ENCODE measurements at regions not wholly inside any gene's neighbourhood (a gene's known extent, or its start where the extent isn't known, plus 50 kb on each side); places are given as distances from the start of the nearest gene placed in this dataset.

- TF ChIP-seq CTCF (IDR thresholded peaks at IDR 0.05; ENCODE audit: borderline replicate concordance, extremely low read depth, insufficient read depth): no peak
- Histone ChIP-seq H3K27me3 (ENCODE audit: control insufficient read depth, insufficient read depth, low read length) (no peaks in the 10 kb centered on the region), H3K4me3 (ENCODE audit: low read length in 3 of 3) (no peak overlapping the region), H3K36me3 (ENCODE audit: control insufficient read depth in 2 of 3, insufficient read depth in 3 of 3, low read length in 3 of 3) (no peaks in the 10 kb centered on the region), H3K9me3 (ENCODE audit: control insufficient read depth in 2 of 3, insufficient read depth in 1 of 3, low read length in 3 of 3) (no peaks in the 10 kb centered on the region), H3K9ac (ENCODE audit: low read length in 3 of 3) (no peak overlapping the region), H3K27ac (ENCODE audit: low read depth in 2 of 2, low read length in 2 of 2) (no peak overlapping the region), H3K4me1 (ENCODE audit: control insufficient read depth in 2 of 3, insufficient read depth in 2 of 3, low read depth in 1 of 3, low read length in 3 of 3) (no peaks in the 10 kb centered on the region)
- no peak for DNase-seq
- no peak for FAIRE-seq
- intact Hi-C loops (cut with DNase I): no loop called here
Measured at GRCh38 chr3:78424656-78425055, 1343.1 kb downstream of the ROBO1 start.

DNA sequence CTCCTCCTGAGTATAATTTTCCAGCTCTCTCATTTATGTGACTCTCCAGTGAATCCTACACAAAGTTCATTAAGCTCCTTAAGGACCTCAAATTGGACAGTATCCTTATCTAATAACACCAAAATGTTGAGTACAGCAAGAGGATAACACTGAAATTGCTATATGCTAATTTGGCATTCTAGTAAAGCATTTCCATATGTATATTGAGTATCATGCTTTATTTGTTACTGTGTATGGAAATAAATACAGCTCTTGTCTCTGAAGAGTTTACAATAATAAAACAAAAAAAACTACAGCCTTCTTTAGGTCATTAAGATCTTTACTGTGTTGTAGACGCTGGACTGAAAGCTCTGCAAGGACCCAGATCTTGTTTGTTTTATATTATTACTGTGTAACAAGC is 1341.3 kb downstream of the ROBO1 start:
- Histone ChIP-seq H3K27me3 (ENCODE audit: control insufficient read depth, insufficient read depth, low read length) (no peaks in the 10 kb centered on the region), H3K9me3 (ENCODE audit: control insufficient read depth in 2 of 3, insufficient read depth in 1 of 3, low read length in 3 of 3) (peaks cover 0 to 4% (median 0%) of the 10 kb centered on the region in 3 donors), H3K36me3 (ENCODE audit: control insufficient read depth in 2 of 3, insufficient read depth in 3 of 3, low read length in 3 of 3) (no peaks in the 10 kb centered on the region), H3K4me3 (ENCODE audit: low read length in 3 of 3) (no peak overlapping the region), H3K4me1 (ENCODE audit: control insufficient read depth in 2 of 3, insufficient read depth in 2 of 3, low read depth in 1 of 3, low read length in 3 of 3) (no peaks in the 10 kb centered on the region), H3K9ac (ENCODE audit: low read length in 3 of 3) (no peak overlapping the region), H3K27ac (ENCODE audit: low read depth in 2 of 2, low read length in 2 of 2) (no peak overlapping the region)
- TF ChIP-seq CTCF (IDR thresholded peaks at IDR 0.05; ENCODE audit: borderline replicate concordance, extremely low read depth, insufficient read depth): no peak
- DNase-seq: no peak
- intact Hi-C loops (cut with DNase I): no loop called here
- no peak for FAIRE-seq

GRCh38 chr3:78427303-78427702 is 1340.5 kb downstream of the ROBO1 start:
- H3K4me3 ChIP-seq (ENCODE audit: low read length in 3 of 3): no peak overlapping the region
- no peak overlapping the region for H3K27ac ChIP-seq (ENCODE audit: low read depth in 2 of 2, low read length in 2 of 2)
- no peaks in the 10 kb centered on the region for H3K27me3 ChIP-seq (ENCODE audit: control insufficient read depth, insufficient read depth, low read length)
- peaks cover 0 to 4% (median 0%) of the 10 kb centered on the region in 3 donors for H3K9me3 ChIP-seq (ENCODE audit: control insufficient read depth in 2 of 3, insufficient read depth in 1 of 3, low read length in 3 of 3)
- H3K4me1 ChIP-seq (ENCODE audit: control insufficient read depth in 2 of 3, insufficient read depth in 2 of 3, low read depth in 1 of 3, low read length in 3 of 3): no peaks in the 10 kb centered on the region
- intact Hi-C loops (cut with DNase I): no loop called here
- no peak overlapping the region for H3K9ac ChIP-seq (ENCODE audit: low read length in 3 of 3)
- no peak for TF ChIP-seq CTCF (IDR thresholded peaks at IDR 0.05; ENCODE audit: borderline replicate concordance, extremely low read depth, insufficient read depth)
- DNase-seq (no peak), FAIRE-seq (no peak)
- H3K36me3 ChIP-seq (ENCODE audit: control insufficient read depth in 2 of 3, insufficient read depth in 3 of 3, low read length in 3 of 3): no peaks in the 10 kb centered on the region

- no peaks in the 10 kb centered on the region for H3K4me1 ChIP-seq (ENCODE audit: control insufficient read depth in 2 of 3, insufficient read depth in 2 of 3, low read depth in 1 of 3, low read length in 3 of 3)
- H3K27ac ChIP-seq (ENCODE audit: low read depth in 2 of 2, low read length in 2 of 2): no peak overlapping the region
- no peak overlapping the region for H3K4me3 ChIP-seq (ENCODE audit: low read length in 3 of 3)
- no peaks in the 10 kb centered on the region for H3K36me3 ChIP-seq (ENCODE audit: control insufficient read depth in 2 of 3, insufficient read depth in 3 of 3, low read length in 3 of 3)
- no peaks in the 10 kb centered on the region for H3K27me3 ChIP-seq (ENCODE audit: control insufficient read depth, insufficient read depth, low read length)
- intact Hi-C loops (cut with DNase I): no loop called here
- no peak for TF ChIP-seq CTCF (IDR thresholded peaks at IDR 0.05; ENCODE audit: borderline replicate concordance, extremely low read depth, insufficient read depth)
- H3K9me3 ChIP-seq (ENCODE audit: control insufficient read depth in 2 of 3, insufficient read depth in 1 of 3, low read length in 3 of 3): peaks cover 0 to 4% (median 0%) of the 10 kb centered on the region in 3 donors
- H3K9ac ChIP-seq (ENCODE audit: low read length in 3 of 3): no peak overlapping the region
- FAIRE-seq (no peak), DNase-seq (no peak)
Measured at GRCh38 chr3:78430741-78431140, 1337.1 kb downstream of the ROBO1 start.
